Activated naive CD4-positive, alpha-beta T cell treated with Interleukin-2 at 50 U/mL for 16 hours (primary cell): ENCODE measurements at regions not wholly inside any gene's neighbourhood (a gene's known extent, or its start where the extent isn't known, plus 50 kb on each side); places are given as distances from the start of the nearest gene placed in this dataset.
"Not testable (repeated sequence)": the region's sequence is repeated elsewhere in the genome, so short reads cannot be mapped to it uniquely, and the experiment has no call there.

Experiments used
- DNase-seq: peaks from one replicate; pipeline ENCODE4 v3.0.0-alpha.2; 2020

GRCh38 chr16:9348912-9349311, 257.5 kb downstream of the HAPSTR1 start:
- no peak for DNase-seq

GRCh38 chr16:9349373-9349960, 258.0 kb downstream of the HAPSTR1 start:
- not testable (repeated sequence) for DNase-seq

GRCh38 chr16:9350119-9350799, 258.8 kb downstream of the HAPSTR1 start:
- DNase-seq, result not testable (repeated sequence)

GRCh38 chr16:9351440-9351839, 260.0 kb downstream of the HAPSTR1 start:
- no peak for DNase-seq

DNA sequence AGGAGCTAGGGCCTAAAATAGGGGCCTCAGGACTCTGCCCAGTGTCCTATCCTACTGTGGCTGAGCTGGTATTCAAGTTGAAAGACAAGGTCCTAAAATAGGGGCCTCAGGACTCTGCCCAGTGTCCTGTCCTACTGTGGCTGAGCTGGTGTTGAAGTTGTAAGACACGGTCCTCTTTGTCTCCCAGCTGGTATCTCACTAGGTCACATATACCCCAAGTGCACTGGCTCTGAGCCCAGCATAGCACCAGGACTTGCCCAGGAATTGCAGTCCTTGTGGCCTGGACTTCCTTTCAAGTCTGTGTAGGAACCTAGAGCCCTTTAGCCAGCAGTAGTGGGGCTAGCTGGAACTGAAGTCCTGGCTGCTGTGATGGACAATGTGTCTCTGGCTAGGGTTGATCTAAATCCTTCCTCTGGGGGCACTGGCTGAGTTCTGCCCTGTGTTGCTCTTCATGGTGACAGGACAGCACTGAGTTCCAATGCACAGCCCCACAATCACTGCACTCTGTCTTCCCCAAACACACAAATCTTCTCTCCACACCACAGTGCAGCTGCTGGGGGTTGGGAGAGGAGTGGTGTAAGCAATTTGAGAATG, 260.5 kb downstream of the HAPSTR1 start:
- no peak for DNase-seq

DNA sequence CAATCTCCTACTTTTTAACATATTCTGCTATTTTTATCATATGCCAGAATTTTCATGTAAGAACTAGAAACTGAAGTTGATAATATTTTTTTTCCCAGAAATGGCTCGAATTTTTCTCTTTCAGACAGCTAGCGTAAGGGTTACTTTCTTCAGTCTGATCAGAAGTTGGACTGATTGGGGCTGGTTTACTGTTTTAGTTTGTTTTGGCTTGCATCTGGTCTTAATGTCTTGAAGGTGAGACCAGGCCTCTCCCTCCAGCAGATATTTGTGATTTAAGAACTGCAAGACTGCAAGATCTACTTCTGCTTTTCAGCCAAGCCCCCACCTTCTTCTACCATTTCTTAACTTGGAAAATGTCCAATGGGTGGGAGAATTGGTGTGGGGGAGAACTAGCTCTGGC, 266.4 kb downstream of the HAPSTR1 start:
- DNase-seq, result no peak

DNA sequence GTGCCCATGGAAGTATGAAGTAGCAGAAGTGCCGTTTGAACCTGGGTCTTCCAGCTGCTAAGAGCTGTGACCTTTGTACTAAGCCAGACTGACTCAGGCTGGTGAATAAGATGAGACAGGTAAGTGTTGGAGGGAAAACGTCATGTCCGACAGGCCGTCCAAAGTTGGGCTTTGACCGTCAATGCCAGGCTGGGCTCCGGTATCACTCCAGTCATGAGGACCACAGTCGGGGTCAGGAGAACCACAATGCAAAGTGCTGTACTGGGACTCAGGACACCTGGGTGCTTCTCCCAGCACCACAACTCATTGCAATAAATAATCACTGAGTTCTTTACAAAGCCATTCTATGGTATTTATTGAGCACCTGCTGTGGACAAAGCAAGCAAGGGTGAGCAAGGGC, 268.6 kb downstream of the HAPSTR1 start:
- no peak for DNase-seq

GRCh38 chr16:9362050-9362449, 270.6 kb downstream of the HAPSTR1 start:
- no peak for DNase-seq

DNA sequence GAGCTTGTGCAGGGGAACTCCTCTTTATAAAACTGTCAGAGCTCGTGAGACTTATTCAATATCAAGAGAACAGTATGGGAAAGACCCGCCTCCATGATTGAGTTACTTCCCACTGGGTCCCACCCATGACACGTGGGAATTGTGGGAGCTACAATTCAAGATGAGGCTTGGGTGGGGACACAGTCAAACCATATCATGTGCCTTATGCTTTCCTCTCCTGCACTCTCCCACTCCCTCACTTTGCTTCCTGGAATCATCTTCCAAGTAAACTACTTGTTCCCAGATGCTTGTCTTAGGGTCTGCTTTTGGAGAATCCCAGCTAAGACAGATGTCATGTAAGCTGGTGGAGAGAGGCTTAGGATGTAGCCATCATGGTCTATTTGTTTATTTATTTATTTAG, 271.2 kb downstream of the HAPSTR1 start:
- DNase-seq, result no peak

DNA sequence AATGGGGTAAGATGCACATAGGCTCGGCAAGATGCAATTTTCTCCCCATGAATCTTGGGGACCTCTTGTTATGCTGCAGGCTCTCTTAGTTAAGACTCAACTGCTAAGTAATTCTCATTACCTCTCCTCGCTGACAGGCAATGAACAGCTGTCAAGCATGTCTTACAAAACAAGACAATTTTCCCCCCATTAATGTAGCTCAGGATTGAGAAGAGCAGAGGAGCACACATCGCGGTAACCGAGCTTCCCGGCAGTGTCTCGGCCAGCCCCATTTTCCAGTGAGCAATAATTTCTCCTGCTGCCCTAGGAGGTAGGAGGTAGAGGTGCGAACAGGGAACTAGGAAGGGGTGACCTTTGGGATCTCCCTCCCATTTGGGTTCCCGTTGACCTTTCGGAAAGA, 272.1 kb downstream of the HAPSTR1 start:
- DNase-seq, result no peak

DNA sequence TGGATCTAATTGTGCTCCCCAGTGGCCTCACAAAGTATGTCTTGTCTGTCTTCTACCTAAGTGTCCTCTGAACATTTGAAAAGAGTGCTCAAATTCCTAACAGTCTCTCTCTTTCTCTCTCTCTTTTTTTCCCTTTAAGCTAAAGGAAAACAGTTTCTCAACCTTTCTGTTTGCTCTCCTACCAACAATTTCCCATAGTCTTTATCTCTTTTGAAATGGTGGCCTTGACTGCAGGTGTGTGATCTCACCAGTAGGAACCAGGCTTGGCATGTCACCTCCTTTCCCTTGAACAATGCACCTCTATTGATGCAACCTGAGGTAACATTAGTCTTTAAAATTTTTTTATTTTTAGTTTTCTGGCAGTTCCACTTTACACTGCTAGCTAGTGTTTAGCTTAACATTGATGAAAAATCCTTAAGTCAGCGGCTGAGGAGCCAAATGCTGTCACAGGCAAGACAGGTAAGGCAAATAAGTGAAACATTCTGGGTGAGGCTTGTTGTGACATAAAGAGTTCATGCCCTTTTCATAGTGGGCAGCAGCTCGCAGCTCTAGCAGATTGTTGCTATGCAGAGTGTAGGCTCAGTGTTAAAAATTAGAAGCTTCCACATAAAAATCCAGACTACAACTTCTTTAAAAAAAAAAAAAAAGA, 273.4 kb downstream of the HAPSTR1 start:
- DNase-seq, result no peak

DNA sequence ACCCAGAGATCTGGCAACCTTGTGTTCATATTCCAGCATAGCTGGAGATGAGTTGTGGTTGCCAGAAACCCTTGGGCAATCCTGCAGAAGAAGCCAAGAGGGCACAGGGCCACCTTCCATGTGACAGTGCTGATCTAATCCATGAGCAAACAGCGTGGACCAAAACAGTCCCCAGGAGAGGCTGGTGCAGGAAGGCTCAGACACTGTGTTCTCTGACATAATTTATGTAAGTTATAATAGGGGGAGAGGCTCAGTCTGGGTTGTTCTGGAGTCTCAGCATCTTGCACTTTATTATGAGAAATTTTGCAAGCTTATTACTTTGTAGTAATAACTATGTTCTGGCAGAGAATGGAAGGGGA, 273.9 kb downstream of the HAPSTR1 start:
- no peak for DNase-seq

DNA sequence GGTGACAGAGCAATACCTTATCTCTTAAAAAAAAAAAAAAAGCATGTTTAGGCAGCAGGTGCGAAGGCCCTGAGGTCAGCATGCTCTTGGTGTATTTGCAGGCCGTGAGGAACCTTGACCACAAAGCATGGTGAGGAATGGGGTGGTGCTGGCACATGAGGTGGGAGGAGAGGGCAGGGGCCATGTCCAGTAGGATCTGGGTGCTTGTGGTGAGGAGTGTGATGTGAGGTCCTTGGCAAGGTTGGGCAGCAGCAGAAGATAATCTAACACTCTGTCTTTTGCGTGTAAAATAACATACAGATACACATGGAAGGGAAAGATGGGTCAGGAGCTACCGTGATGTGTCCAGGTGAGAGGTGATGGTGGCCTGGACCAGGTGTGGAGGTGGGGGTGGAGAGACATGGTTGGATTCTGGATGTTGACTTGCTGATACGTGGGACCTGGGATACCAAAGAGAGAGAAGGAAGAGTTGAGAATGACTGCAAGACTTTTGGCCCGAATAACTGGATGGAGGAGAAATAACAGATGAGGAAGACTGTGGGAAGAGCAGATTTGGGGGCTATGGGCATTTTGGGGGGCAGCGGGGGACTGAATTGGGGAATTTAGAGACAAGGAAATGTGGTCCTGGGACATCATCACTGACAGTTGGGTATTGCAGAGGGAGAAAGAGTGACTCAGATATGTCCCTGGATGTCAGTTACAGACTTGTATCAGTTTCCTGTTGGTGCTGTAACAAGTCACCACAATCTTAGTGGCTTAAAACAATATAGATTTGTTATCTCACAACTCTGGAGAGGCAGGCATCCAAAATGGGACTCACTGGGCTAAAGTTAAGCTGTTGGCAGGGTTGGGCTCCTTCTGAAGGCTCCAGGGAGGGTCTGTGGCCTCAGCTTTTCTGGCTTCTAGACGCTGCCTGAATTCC, 274.9 kb downstream of the HAPSTR1 start:
- DNase-seq, result no peak

DNA sequence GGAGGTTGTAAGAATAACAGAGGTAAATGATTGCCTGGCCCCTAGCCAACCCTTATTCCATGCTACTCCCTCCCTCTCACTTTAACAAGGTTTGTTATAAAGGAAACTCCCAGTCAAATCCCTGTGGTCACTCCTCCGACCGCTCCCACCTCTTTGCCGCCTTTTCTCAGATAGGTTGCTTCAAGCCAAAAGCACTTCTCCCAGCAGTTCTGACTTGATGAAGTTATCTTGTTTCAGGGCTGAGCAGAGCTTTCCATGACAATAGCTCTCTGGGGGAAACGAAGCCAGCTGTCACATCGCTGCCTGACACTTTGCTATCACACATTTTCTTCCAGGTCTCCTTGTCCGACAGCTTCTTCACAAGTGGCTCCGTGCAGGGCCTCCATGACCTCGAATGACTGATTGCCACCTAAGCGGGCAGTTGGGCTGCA, 278.6 kb downstream of the HAPSTR1 start:
- no peak for DNase-seq

DNA sequence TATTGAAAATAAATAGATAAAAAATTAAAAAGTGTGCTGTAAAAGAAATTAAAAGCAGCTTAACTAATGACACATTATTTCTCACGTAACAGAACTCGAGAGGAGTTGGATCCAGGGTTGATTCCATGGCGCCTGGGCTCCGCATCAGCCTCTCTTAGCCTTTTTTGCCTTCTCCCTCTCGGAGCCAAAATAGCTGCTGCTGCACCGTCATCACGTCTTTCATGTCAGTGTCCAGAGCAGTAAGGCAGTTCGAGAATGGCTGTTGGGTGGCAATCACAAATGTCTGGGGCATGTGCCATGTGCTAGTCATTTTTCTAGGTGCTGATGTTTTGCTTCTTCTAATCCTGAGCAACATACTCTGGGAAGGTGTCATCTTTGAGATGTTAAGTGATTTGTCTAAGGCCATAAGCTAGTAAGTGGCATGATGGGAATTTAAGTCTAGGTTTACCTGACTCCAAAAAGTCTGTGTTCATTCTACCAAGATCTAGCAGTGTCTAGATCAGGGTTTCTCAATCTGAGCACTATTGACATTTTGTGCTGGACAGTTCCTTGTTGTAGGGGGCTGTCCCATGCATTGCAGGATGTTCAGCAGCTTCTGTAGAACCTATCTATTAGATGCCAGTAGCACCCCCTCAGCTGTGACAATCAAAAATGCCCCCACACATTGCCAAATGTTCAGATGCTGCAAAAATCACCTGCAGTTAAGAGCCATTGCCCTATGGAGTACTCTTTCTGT, 280.4 kb downstream of the HAPSTR1 start:
- DNase-seq, result no peak

- DNase-seq, result no peak
Measured at GRCh38 chr16:9372934-9373890, 281.8 kb downstream of the HAPSTR1 start.

DNA sequence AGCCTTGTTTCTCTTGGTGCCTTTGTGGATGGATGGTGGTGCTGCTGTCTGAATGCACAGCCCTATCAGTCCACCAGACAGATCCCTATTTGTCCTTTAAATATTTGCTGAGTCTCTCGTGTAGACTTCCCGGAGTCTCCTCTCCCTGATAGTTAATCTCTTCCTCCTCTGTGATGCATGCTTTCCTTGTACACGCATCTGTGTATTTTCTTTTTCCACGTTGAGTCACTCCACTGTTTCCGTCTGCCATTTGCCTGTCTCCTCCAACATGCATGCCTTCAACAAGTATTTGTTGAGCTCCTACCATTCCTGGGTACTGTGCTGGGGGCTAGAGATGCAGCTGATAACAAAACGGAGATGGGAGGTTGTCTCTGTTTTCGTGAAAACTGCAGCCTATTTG, 282.6 kb downstream of the HAPSTR1 start:
- DNase-seq, result no peak

DNA sequence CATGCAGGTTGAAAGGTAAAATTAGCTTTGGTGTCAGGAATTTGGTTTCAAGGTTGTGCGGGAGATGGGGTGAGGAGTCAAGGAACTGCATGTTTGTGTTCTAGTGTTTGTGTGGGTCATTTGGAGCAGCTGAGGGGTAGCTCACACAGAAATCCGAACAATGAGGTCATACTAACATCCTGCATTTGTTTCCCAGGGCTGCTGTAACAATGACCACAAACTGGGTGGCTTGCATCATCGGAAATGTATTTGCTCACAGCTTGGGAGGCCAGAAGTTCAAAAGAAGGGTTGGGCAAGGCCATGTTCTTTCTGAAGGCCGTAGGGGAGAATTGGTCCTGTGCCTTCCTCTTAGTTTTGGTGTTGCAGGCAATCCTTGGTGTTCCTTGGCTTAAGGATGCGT, 287.4 kb downstream of the HAPSTR1 start:
- DNase-seq, result no peak

DNA sequence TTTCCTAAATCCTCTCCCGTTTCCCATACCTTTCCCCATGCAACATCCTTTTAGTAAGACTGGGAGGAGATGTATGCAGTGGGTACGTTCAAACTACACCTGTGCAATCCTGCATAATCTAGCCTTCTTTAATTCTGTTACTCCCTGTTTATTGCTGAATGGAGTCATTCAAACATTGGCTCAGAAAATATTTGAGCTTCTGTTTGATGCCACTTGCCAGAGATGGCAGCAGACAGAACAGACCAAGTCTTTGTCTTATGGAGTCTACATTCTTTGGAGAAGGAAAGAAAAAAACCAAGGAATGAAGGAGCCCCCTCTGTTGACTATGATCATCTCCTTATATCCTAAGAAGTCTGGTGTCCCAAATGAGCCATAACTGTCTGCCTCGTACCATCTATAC, 288.8 kb downstream of the HAPSTR1 start:
- DNase-seq, result no peak

- no peak for DNase-seq
Measured at GRCh38 chr16:9381399-9381798, 290.0 kb downstream of the HAPSTR1 start.

DNA sequence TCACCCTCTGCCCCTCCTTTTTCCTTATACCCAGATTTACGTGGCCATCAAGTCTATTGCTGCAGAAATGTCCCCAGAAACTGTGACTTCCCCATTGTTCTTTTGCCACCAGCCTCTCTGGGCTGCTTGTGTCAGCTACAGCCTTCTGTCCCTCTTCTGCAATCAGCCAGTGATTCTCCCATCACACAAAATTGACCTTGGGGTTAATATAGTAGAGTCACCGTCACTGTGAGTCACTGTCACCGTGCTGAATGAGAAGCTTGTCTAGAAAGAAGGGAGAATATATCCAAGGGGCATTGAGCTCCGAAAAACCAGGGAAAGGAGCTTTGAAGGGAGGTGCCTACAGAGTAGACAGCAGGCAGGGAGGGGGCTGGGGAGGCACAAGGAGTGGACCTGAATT, 290.5 kb downstream of the HAPSTR1 start:
- no peak for DNase-seq
